OCI-LY1 (cell line): ENCODE measurements at regions not wholly inside any gene's neighbourhood (a gene's known extent, or its start where the extent isn't known, plus 50 kb on each side); places are given as distances from the start of the nearest gene placed in this dataset.

Experiments used
- CTCF ChIP-seq: fragments of 200-600 bp; sonication (generic), shearing (Covaris generic); IDR thresholded peaks from 2 replicates; pipeline ENCODE4 v1.5.1; 2017; ENCODE audit warnings: mild to moderate bottlenecking, antibody characterized with exemption, low read length, moderate library complexity, mixed read lengths
- EZH2 ChIP-seq: fragments of 200-600 bp; sonication (generic), shearing (Covaris generic); IDR thresholded peaks from 2 replicates; pipeline ENCODE4 v1.8.0; 2017; ENCODE audit warnings: borderline replicate concordance, mixed run types, mild to moderate bottlenecking, antibody characterized with exemption, low read length, moderate library complexity, mixed read lengths

GRCh38 chr13:60331249-60332012 lies 65.6 kb upstream of the TDRD3 start:
- TF ChIP-seq CTCF (no peak), EZH2 (no peak)
